Activated B cell treated with CpG ODN at 0.5 μM for 24 hours (primary cell): ENCODE measurements at regions not wholly inside any gene's neighbourhood (a gene's known extent, or its start where the extent isn't known, plus 50 kb on each side); places are given as distances from the start of the nearest gene placed in this dataset.

Source experiments
- ATAC-seq: fragments of 200-7000 bp; cut with Tn5 transposase; one replicate; pipeline ENCODE4 v1.10.0; 2021; ENCODE audit warnings: low read depth, mild to moderate bottlenecking, moderate library complexity
- CTCF ChIA-PET: fragments of 350-600 bp; sonication (Branson Sonifier 250); formaldehyde crosslinking; loops from one replicate; lab custom pipeline; 2021; ENCODE audit warnings: antibody characterized with exemption; lab: Charles Lee
- POLR2A ChIA-PET: fragments of 350-600 bp; sonication (Branson Sonifier 250); formaldehyde crosslinking; loops from one replicate; lab custom pipeline; 2021; ENCODE audit warnings: antibody characterized with exemption; lab: Charles Lee
- DNase-seq: peaks from one replicate; pipeline ENCODE4 v3.0.0; 2022
- H3K27ac Mint-ChIP-seq: one replicate; pipeline ENCODE4 v1.8.0; 2020; ENCODE audit warnings: mixed read lengths
- H3K27me3 Mint-ChIP-seq: one replicate; pipeline ENCODE4 v1.8.0; 2021; ENCODE audit warnings: mixed read lengths
- H3K36me3 Mint-ChIP-seq: one replicate; pipeline ENCODE4 v1.8.0; 2021; ENCODE audit warnings: low read depth, mixed read lengths
- H3K4me1 Mint-ChIP-seq: one replicate; pipeline ENCODE4 v1.8.0; 2021; ENCODE audit warnings: mixed read lengths
- H3K4me3 Mint-ChIP-seq: one replicate; pipeline ENCODE4 v1.8.0; 2020; ENCODE audit warnings: mild to moderate bottlenecking, mixed read lengths
- H3K9me3 Mint-ChIP-seq: one replicate; pipeline ENCODE4 v1.8.0; 2020; ENCODE audit warnings: mixed read lengths
- intact Hi-C: fragments of 100-400 bp; cut with micrococcal nuclease; formaldehyde crosslinking; loops from one replicate; pipeline ENCODE4 v1.15.1; 2024
- TF ChIP-seq, protein P1 (sequence below): fragments of 200-600 bp; IDR thresholded peaks from one replicate; pipeline ENCODE4 v1.8.0; 2022; ENCODE audit warnings: antibody characterized with exemption, mild to moderate bottlenecking

DNA sequence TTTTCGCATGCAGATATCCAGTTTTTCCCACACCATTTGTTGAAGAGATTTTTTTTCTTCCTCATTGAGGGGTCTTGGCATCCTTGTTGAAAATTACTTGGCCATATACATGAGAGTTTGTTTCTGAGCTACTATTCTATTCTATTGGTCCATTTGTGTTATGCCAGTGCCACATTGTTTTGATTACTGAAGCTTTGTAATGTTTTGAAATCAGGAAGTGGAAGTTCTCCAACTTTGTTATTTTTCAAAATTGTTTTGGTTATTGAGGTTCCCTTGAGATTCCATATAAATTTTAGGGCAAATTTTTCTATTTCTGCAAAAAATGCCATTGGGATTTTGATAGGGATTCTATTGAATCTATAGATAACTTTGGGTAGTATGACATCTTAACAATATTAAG is 130.3 kb upstream of the PFN2 start:
- intact Hi-C loops: no loop called here
- Mint-ChIP-seq H3K9me3 (no peaks in the 10 kb centered on the region), H3K36me3 (no peaks in the 10 kb centered on the region), H3K27me3 (no peaks in the 10 kb centered on the region), H3K27ac (no peak overlapping the region), H3K4me3 (no peak overlapping the region), H3K4me1 (no peaks in the 10 kb centered on the region)
- POLR2A ChIA-PET: no interaction called here
- TF ChIP-seq, protein P1, sequence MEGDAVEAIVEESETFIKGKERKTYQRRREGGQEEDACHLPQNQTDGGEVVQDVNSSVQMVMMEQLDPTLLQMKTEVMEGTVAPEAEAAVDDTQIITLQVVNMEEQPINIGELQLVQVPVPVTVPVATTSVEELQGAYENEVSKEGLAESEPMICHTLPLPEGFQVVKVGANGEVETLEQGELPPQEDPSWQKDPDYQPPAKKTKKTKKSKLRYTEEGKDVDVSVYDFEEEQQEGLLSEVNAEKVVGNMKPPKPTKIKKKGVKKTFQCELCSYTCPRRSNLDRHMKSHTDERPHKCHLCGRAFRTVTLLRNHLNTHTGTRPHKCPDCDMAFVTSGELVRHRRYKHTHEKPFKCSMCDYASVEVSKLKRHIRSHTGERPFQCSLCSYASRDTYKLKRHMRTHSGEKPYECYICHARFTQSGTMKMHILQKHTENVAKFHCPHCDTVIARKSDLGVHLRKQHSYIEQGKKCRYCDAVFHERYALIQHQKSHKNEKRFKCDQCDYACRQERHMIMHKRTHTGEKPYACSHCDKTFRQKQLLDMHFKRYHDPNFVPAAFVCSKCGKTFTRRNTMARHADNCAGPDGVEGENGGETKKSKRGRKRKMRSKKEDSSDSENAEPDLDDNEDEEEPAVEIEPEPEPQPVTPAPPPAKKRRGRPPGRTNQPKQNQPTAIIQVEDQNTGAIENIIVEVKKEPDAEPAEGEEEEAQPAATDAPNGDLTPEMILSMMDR: no peak
- DNase-seq (no peak), ATAC-seq (no peak)
- CTCF ChIA-PET: no interaction called here

DNA sequence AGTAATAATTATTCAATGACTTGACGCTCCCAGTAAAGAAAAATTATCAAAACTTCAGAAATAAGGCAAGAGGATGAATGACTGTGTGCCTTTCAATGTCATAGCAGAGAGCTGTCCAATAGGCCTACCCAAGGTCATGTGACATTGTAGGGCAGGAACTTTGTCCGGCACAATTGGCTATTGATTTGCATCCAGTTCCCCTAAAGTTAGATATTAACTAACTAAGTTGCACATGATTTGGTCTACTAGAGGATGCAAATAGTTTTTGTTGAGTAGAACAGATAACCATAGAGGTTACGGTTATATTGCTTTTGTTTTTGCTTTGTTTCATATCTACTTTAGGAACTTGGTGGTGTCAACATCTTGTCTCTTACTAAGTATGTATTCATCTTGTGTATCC is 127.9 kb upstream of the PFN2 start:
- DNase-seq: no peak
- no peak for ATAC-seq
- CTCF ChIA-PET: interaction anchor here (0.9 kb wide), 1 partner anchor 12 kb away, joined by 3 read pairs; no protein-coding TSS in a partner anchor
- Mint-ChIP-seq H3K27me3 (no peaks in the 10 kb centered on the region), H3K4me3 (no peak overlapping the region), H3K4me1 (no peaks in the 10 kb centered on the region), H3K27ac (no peak overlapping the region), H3K36me3 (no peaks in the 10 kb centered on the region), H3K9me3 (no peaks in the 10 kb centered on the region)
- TF ChIP-seq, protein P1: no peak
- intact Hi-C loops: no loop called here
- POLR2A ChIA-PET: no interaction called here

DNA sequence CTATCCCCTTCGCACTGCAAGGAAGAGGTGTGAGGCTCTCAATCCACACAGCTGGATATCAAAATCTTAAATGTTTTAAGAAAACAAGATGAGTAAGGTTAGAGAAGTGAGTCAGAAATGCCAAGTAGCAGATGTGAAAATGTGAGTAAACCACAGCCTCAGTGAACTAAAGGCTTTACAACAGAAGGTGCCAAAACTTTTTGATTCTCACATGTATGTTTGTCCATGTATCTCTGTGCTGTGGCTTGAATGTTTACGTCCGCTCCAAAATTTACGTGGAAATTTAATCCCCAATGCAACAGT is 126.8 kb upstream of the PFN2 start:
- intact Hi-C loops: no loop called here
- ATAC-seq (no peak), DNase-seq (no peak)
- POLR2A ChIA-PET: no interaction called here
- CTCF ChIA-PET: no interaction called here
- H3K9me3 Mint-ChIP-seq: no peaks in the 10 kb centered on the region
- H3K4me3 Mint-ChIP-seq: no peak overlapping the region
- H3K36me3 Mint-ChIP-seq: no peaks in the 10 kb centered on the region
- TF ChIP-seq, protein P1: no peak
- no peak overlapping the region for H3K27ac Mint-ChIP-seq
- no peaks in the 10 kb centered on the region for H3K4me1 Mint-ChIP-seq
- no peaks in the 10 kb centered on the region for H3K27me3 Mint-ChIP-seq

DNA sequence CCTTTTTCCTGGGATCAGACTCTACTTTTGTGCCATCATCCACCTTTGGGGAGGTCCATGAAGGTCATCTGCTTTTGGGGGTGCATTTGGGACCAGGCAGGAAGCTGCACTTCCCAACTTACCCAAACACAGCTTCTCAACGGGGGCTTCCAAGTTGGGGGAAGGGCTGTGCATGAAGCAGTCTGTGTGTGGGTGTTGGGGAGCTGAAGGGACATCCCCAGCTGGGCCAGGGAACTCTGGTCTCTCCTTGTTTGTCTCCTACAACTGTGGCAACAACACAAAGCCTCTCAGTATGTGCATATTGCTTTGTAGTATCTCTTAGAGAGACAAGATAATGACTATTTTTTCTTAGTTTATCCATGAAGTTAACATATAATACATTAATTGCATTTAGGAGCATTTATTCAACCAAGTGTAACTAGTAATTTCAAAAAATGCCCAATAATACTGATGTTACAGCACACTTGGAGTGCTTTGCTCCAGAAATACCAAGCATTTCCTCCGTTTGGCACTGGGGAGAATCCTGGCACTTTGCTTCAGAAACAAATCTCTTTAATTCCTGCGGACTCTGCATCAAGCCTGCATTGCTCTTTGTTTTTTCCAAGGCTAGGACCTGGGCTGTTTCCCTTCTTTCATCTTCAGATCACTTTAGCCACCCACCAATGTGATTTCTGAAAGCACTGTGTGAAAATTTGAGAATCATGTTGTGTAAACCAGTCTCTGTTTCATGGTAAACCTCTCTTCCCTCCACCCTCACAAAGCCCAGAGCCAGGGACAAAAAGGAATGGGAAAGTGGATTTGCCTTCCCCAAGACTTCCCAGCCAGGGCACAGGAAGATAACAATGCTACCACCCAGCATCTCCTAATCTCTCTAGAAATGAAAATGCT is 126.2 kb upstream of the PFN2 start:
- TF ChIP-seq, protein P1: no peak
- intact Hi-C loops: no loop called here
- ChIA-PET POLR2A (no interaction called here), CTCF (no interaction called here)
- no peak overlapping the region for H3K27ac Mint-ChIP-seq
- no peak for ATAC-seq
- H3K27me3 Mint-ChIP-seq: no peaks in the 10 kb centered on the region
- no peak overlapping the region for H3K4me3 Mint-ChIP-seq
- no peaks in the 10 kb centered on the region for H3K36me3 Mint-ChIP-seq
- DNase-seq: no peak
- no peaks in the 10 kb centered on the region for H3K4me1 Mint-ChIP-seq
- no peaks in the 10 kb centered on the region for H3K9me3 Mint-ChIP-seq

DNA sequence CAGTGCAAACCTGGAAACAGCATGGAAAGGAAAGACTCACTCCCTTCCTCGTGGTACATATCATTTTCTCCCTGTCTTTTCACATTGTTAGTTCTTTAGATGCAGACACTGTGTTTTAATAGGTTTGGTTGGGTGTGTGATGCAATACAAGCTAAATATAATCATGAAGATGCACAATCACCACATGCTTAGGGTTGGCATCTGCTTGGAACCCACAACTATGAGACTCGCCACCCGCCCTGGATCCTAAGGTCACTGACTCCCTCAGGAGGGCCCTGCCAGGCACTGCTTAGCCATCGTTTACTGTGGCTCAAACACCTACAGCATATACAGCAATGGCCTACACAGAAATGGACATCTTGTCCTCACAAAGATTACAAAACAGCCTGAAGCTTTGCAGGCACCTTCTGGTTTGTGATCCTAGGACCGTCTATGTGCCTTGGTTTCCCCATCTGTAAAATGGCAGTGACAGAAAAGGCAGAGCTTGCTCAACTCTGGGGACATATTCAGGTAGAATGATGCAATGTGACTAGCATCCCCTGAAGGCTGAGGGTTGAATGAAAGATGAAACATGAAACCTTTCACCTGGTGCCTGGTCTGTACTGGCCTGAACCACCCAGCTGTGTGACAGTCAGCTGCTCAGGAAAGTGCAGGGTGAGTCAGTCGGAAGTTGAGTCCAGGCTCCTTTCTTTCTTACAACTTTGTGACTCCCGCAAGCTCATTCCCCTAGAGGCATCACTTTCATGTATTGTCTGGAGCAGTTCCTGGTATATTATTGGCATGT is 123.6 kb upstream of the PFN2 start:
- CTCF ChIA-PET: no interaction called here
- Mint-ChIP-seq H3K4me3 (no peak overlapping the region), H3K27ac (no peak overlapping the region), H3K4me1 (no peaks in the 10 kb centered on the region), H3K9me3 (no peaks in the 10 kb centered on the region), H3K36me3 (no peaks in the 10 kb centered on the region), H3K27me3 (peaks cover 6% of the 10 kb centered on the region)
- no peak for DNase-seq
- POLR2A ChIA-PET: no interaction called here
- TF ChIP-seq, protein P1: no peak
- intact Hi-C loops: no loop called here
- no peak for ATAC-seq
